GM21576 (cell line): ENCODE measurements at regions not wholly inside any gene's neighbourhood (a gene's known extent, or its start where the extent isn't known, plus 50 kb on each side); places are given as distances from the start of the nearest gene placed in this dataset.
"Not testable (repeated sequence)": the region's sequence is repeated elsewhere in the genome, so short reads cannot be mapped to it uniquely, and the experiment has no call there.

ENCODE experiments used
- ATAC-seq: cut with Tn5 transposase; IDR thresholded peaks from one replicate; pipeline ENCODE4 v1.9.1; 2021; ENCODE audit warnings: mild to moderate bottlenecking, moderate library complexity; ENCODE audit not compliant: unreplicated experiment

DNA sequence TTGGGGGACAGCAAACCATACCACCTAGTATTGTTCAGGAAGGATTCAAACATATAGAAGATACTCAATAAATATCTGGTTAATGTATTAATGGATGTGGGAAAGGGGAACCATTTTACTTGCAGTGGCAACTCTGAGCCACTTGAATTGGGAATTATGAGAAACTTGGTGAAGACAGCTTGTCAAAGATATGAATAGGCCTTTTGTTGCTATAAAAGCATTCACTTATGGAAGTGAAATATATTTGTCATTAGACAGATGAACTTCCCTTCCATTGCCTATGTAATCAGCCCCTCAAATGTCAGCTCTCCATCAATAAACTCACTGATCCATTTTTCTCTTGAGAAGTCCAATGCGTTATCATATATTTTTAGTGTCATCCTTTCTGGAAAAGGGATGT, 56.1 kb downstream of the GPR85 start:
- no peak for ATAC-seq

DNA sequence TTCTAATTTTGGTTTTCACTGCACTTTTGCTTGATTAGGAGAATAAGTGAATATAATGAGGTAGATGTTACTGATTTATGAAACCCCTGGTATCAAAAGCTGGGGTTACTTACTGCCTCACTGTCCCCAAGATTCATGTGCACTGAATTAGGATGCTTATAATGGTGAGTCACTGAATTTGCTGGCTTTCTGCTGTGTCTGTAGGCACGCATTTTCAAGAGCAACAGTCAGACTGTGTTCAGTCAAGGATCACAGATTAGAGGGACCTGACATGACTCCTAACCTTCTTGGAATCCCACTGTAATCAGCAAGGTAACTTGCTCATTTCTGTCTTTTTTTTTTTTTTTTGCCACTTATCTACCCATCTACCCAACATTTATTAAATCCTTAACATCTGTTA, 59.7 kb downstream of the GPR85 start:
- ATAC-seq, result no peak

DNA sequence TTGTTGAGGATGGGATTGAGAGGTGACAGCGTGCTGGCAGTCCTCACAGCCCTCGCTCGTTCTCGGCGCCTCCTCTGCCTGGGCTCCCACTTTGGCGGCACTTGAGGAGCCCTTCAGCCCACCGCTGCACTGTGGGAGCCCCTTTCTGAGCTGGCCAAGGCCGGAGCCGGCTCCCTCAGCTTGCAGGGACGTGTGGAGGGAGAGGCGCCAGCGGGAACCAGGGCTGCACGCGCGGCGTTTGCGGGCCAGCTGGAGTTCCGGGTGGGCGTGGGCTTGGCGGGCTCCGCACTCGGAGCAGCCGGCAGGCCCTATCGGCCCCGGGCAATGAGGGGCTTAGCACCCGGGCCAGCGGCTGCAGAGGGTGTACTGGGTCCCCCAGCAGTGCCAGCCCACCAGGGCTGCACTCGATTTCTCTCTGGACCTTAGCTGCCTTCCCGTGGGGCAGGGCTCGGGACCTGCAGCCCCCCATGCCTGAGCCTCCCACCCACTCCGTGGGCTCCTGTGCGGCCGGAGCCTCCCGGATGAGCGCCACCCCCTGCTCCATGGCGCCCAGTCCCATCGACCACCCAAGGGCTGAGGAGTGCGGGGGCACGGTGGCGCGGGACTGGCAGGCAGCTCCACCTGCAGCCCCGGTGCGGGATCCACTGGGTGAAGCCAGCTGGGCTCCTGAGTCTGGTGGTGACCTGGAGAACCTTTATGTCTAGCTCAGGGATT, 69.3 kb downstream of the GPR85 start:
- not testable (repeated sequence) for ATAC-seq

DNA sequence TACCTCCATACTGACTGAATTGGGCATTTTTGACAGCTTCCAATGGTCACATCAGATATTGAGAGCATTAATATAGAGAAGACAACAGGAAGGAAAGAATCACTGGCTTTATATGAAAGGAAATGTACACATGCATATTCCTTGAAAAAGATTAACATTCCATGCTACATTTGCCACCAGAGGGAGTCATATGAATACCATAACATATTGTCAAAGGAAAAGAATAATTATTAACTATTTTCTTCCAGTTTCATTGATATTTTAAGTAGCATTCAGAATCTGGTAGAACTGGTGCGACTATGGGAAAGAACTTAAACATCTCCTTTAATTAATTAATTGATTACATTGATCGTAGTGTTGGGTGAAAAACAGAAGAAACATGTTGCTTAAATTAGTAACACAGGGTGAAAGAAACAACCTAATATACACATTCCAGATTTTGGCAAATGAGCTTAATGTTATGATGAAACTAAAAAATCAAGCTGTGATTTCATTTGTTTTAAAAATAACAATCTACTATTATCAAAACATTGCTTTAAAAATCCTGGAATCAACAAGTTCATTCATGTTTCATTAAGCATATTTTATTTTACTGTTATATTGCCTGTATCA, 71.5 kb downstream of the GPR85 start:
- ATAC-seq, result no peak

DNA sequence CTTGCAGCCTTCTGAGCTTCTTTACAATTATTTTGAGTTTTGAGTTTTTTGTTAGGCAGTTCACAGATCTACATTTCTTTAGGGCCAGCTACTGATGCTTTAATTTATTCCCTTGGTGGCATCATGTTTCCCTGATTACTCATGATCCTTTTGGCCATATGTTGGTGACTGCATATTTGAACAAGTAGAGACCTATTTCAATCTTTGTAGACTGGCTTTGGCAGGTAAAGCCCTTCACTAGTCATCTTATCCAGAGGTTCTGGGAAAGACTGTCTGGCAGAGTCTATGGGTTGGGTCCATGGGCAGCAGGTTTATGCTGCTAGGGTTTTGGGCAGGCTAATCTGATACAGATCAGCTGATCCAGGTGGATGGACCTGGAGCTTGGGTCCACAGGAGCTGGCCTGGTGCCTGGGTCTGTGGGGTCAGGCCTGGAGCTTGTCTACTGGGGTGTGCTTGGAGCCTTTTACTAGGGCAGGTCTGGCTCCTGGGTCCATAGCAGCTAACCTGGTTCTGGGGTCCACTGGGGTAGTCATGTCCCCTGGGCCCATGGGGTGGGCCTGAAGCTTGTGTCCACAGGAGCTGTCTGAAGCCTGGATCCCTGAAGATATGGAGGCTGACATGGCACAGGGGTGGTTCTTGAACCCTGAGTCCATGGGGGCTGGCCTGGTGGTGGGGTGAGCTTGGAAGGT, 72.7 kb downstream of the GPR85 start:
- no peak for ATAC-seq

DNA sequence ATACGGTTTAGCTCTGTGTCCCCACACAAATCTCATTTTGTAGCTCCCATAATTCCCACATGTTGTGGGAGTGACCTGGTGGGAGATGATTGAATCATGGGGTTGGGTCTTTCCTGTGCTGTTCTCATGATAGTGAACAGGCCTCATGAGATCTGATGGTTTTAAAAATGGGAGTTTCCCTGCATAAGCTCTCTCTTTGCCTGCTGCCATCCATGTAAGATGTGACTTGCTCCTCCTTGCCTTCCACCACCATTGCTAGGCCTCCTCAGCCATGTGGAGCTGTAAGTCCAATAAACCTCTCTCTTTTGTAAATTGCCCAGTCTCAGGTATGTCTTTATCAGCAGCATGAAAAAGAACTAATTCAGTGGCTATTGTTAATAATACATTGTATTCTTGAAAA, 73.8 kb downstream of the GPR85 start:
- ATAC-seq, result not testable (repeated sequence)

DNA sequence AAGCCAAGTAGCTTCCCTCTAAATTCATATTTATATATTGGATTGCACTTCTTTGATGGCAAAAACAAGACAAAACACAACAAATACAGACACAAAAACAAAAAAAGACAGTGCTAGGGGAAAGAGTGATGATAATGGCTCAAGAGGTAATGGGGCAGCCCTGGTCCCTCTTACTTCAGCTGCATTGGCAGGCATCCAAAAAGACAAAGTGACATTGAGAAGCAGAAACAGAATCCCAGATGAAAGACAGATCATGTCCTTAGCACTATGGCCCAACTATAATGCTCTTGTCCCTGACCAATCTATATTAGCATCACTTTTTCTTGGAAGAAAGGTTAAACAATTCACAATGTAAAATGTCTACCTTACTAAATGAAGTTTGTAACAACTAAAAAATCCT, 76.2 kb downstream of the GPR85 start:
- no peak for ATAC-seq

DNA sequence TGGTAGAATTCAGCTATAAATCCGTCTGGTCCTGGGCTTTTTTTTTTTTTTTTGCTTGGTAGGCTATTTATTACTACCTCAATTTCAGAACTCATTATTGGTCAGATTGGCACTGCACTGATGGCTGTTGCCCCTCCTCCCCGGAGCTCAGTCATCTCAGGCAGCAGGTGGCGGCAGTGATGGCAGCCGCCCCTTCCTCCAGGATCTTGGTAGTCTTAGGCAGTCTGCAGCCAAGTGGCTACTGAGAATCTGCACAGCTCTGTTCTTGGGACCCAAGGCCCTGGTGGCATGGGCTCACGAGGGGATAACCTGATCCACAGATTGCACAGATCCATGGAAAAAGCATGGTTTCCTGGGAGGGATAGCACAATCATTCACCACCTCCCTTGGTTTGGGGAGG, 77.9 kb downstream of the GPR85 start:
- ATAC-seq, result no peak

DNA sequence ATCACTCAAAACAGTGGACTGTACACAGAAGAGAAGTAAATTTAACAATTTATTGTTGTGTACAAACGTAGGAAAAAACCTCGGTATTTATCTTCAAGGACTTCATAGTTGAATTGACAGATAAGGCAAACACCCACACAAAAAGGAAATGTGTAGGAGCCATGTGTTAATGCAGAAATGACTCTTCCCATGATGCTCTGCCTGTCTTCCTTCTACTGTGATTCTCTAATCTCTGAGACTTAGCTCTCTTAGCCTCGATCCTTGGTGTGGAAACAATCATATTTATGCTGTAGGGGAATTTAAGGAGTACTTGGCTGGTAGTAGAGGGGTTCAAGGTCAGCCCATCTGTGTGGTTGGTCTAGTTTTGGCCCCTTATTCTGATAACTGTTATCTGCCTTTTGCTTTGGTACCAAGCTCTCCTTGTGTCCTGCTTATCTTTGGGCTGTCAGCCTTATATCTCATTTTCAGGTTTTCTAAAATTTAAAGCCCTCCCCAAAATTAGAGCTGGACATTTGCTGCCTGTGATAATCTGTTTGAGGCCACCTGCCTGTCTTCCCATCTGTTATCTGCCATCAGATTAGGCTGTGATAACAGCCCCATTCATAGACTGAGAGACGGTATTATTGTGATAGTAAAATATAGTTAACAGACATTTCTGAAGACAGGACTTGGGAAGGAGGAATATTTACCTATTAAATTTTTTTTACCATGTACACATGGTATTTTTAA, 81.7 kb downstream of the GPR85 start:
- no peak for ATAC-seq

DNA sequence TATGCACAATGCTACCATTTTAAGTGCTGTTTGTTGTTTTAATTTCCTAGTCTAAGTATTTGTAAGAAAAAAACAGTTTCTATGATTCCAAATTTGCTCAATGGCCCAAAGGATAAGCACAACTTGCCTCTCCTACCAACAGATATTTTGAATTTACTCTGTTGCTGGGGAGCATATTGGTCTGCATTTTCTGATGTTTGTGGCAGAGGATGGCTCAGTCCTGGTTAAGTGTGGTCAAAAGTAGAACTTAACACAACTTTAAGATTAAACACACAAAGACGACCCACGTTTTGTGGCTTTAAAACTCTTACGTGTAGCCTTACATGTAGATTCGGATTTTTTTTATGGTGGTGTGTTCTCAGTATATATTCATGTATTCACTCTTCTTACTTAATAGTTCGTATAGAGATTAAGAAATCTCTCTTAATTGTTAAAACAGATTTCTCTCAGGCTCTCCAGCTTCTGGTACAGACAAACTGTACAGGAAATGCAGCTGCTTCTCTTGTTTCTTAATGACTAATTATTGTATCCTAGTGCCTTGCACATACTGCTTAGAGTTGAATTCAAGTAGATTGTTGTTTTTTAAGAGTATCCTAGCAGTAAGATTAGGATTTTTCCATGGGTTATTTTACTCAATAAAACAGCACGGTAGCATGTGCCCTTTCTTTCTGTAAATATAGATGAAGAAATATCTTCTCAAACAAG, 86.2 kb downstream of the GPR85 start:
- peak; percentile 95 for ATAC-seq

DNA sequence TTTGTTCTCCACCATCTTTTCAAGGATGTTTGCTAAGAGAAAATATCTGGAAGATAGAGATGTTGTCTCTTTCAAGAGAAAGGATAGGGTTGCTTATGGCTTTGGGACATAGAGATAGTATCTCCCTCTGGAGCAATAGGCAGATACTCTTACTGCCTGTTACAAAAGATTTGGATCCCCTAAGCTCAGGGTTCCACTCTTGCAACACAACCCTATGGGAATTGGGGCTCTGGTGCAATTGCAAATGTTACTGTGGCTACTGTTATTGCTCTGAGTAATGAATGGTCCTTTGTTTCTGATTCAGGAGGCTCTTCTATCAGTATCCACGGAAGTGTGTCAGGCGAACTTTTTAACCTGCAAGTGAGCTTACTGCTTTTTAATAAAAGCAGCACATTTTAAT, 88.8 kb downstream of the GPR85 start:
- no peak for ATAC-seq

DNA sequence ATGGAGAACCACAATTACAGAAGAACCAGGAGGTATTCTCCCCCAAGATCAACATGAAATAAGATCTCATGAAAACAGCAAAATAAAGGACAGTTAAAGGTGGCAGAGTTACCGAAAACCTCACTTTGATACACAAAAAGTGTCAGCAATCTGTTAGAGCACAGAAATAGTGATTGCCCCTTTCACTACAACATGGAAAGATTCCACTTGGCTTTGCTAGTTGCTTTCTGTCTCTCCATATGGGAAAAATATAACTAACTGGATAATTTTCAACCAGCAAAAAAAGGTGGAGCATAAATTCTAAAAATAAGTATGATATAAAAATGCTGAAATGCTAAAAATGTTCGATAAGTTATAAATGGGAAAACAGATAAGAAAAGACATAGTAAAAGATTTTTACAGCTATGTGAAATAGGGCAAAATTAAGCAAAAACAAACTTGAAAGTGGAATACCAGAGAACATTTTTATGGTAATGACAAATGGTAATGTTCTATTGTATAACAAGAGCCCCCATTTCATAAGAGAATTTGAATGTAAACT, 90.2 kb downstream of the GPR85 start:
- ATAC-seq, result no peak

DNA sequence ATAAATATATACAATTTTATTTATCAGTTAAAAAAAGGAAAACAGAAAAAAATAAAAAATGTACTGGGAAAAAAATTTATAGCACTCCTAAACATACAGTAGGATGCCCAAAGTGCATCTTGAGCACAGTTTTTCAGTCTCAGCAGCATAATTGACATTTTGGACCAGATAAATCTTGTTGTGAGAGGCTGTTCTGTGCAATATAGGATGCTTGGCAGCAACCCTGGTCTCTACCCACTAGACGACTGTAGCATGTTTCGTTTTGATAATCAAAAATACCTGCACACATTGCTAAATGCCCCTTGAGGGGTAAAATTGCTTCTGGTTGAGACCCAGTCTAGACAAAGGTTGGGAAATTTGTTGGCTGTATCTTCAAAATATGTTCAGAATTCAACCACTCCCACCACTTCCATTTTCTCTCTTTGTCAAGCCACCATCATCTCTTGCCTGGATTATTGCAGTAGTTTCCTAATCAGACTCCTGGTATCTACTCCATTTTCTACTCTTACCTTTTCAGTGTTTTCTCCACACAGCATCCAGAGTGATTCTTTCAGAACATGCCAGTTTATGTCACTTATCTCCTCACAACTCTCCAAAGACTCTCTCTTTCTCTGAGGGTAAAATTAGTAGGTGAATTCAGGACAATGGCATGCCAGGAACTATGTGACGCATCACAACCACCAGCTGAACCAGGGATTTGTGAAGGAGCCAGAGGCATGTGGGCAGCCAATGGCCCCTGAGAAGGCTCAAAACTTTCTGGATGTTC, 91.4 kb downstream of the GPR85 start:
- no peak for ATAC-seq

DNA sequence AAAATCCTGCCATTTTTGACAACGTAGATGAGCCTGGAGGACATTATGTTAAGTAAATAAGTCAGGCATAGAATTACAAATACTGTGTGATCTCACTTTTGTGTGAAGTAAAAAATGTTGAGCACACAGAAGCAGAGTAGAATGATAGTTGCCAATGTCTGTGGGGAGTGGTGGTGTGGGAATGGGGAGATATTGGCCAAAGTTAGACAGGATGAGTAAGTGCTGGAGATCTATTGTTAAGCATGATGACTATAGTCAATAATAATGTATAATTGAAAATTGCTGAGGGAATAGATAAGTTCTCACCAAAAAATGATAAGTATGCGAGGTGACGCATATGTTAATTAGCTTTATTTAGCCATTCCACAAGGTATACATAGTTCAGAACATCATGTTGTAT, 92.0 kb downstream of the GPR85 start:
- ATAC-seq, result no peak

DNA sequence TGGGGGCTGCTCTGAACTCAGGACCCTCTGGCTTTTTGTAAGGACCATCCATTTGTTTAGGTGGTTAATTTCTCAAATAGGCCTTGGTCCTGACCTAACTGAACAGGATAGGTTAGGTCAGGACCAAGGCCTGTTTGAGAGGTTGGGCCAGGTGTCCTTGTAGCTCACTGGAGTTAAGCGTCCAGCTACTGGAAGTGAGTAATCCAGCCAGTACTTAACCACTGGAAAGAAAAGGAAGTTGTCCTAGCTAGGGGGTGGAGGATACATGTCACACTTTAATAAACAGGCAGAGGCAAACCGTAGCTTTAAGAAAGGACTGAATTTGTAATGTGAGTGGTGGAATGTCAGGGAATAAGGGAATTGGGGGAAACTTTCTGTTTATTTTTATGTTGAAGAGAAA, 96.0 kb downstream of the GPR85 start:
- no peak for ATAC-seq

DNA sequence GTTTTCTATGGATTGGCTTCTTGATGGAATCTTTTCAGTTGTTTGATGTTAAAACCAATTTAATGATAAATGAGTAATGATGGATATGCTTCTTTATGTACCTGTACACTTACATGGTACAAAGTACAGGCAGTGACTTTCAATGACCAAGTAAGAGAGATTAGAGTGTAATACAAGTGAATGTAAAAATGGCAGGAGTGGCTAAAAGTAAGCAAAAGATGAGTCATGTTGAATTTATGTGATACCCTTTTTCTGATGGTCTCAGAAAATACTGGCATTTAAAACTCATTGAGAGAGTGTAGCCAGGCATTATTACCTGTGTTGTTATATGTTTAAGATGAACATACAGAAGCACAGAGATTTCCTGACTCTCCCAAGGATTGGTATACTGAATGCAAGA, 97.1 kb downstream of the GPR85 start:
- ATAC-seq, result no peak

DNA sequence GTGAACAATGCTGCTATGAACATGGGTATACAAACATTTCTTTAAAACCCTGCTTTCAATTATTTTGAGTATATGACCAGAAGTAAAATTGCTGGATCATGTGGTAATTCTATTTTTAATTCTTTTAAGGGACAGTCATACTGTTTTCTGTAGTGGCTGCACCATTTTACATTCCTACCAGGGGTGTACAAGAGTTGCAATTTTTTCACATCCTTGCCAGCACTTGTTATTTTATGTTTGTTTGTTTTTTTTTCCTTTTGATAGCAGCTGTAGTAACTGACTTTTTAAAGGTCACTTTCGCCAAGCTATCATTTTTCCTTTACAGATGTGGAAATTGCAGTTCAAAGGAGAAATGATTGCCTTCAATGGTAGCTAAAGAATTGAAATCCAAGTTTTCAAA, 99.5 kb downstream of the GPR85 start:
- ATAC-seq, result no peak

DNA sequence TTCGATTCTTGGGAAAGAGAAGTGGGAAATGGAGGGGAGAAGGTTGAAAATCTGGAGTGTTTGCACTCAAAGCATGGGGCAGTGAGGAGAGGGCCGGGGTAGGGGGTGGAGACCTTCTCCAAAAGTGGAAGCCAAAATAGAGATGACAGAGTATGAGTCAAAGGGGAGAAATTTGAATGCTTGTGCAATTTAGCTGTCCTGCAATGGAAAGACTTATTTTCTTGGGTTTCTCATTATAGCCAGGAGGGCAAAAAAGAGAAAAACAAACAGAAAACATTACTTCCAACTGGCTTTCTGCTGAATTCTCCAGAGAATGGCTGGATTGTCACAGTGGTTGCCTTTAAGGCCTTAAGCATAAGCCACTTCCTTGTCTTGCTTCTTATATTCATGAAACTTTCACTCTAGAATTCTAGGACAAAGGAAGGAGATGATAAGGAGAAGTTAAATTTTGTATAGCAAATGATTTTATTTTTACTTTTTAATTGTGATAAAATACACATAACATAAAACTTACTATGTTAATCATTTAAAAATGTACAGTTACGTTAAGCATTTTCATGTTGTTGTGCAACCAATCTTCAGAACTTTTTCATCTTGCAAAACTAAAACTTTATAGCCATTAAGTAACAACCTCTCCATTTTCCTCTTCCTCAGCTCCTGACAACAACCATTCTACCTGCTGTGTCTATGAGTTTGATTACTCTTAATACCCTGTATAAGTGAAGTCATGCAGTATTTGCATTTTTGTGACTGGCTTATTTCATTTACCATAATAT, 100.2 kb downstream of the GPR85 start:
- ATAC-seq, result no peak

DNA sequence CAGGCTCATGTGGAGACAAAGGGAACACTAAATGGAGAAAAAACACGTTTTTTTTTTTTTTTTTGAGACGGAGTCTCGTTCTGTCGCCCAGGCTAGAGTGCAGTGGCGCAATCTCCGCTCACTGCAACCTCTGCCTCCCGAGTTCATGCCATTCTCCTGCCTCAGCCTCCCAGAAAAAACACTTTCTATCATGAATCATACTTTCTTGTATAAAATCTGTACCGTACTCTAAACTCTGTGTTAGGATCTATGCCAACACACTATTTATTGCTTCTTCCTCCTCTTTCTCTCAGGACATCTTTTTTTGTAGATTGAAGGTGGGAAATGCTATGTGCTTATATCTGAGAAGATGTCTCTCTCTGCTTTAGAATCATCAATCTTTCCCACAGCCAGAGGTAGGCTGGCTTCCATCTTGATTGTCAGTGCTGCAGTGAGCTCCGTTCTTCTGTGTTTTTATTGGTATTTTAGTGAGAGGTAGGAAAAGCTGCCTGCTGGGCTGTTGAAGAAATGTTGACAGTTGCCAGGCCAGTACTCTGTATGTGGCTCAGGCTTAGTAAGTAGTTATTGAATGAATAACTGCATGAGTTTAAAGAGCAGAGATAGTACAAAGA, 101.1 kb downstream of the GPR85 start:
- ATAC-seq, result no peak
